Immature natural killer cell (primary cell): ENCODE measurements at regions not wholly inside any gene's neighbourhood (a gene's known extent, or its start where the extent isn't known, plus 50 kb on each side); places are given as distances from the start of the nearest gene placed in this dataset.
"Not testable (repeated sequence)": the region's sequence is repeated elsewhere in the genome, so short reads cannot be mapped to it uniquely, and the experiment has no call there.

Source experiments
- DNase-seq, 3 donors: peaks; one replicate each; pipeline ENCODE4 v3.0.0; 2022; ENCODE audit warnings: mixed read lengths in 1 of 3
- H3K27ac Mint-ChIP-seq, 6 donors: one replicate each; pipeline ENCODE4 v1.8.0; 2020; ENCODE audit warnings: mixed read lengths in 6 of 6, mild to moderate bottlenecking in 5 of 6, inconsistent platforms in 4 of 6, moderate library complexity in 3 of 6
- H3K27me3 Mint-ChIP-seq, 3 donors: one replicate each; pipeline ENCODE4 v1.8.0; 2020 to 2021; ENCODE audit warnings: low read depth in 3 of 3, mild to moderate bottlenecking in 3 of 3, mixed read lengths in 3 of 3, moderate library complexity in 3 of 3, inconsistent platforms in 1 of 3
- H3K36me3 Mint-ChIP-seq, 3 donors: one replicate each; pipeline ENCODE4 v1.8.0; 2020; ENCODE audit warnings: mixed read lengths in 3 of 3, inconsistent platforms in 2 of 3, mild to moderate bottlenecking in 2 of 3
- H3K4me1 Mint-ChIP-seq, 2 donors: one replicate each; pipeline ENCODE4 v1.8.0; 2020; ENCODE audit warnings: inconsistent platforms in 2 of 2, mild to moderate bottlenecking in 2 of 2, mixed read lengths in 2 of 2, moderate library complexity in 1 of 2
- H3K4me3 Mint-ChIP-seq, 5 donors: one replicate each; pipeline ENCODE4 v1.8.0; 2020; ENCODE audit warnings: mild to moderate bottlenecking in 5 of 5, mixed read lengths in 5 of 5, inconsistent platforms in 3 of 5, moderate library complexity in 3 of 5
- H3K9me3 Mint-ChIP-seq, 6 donors: one replicate each; pipeline ENCODE4 v1.8.0; 2020; ENCODE audit warnings: mild to moderate bottlenecking in 6 of 6, mixed read lengths in 6 of 6, inconsistent platforms in 4 of 6, moderate library complexity in 3 of 6

GRCh38 chr18:73324187-73324831 is 456.5 kb upstream of the NETO1 start:
- H3K36me3 Mint-ChIP-seq, DNase-seq, H3K4me1 Mint-ChIP-seq, H3K4me3 Mint-ChIP-seq, H3K27ac Mint-ChIP-seq, H3K27me3 Mint-ChIP-seq: not testable (repeated sequence)
- H3K9me3 Mint-ChIP-seq, result peaks cover 5 to 20% (median 15%) of the 10 kb centered on the region in 6 donors

- no peaks in the 10 kb centered on the region for H3K4me1 Mint-ChIP-seq
- peaks cover 2 to 25% (median 12%) of the 10 kb centered on the region in 6 donors for H3K9me3 Mint-ChIP-seq
- DNase-seq, result no peak
Observed at GRCh38 chr18:73318739-73319479, 451.1 kb upstream of the NETO1 start.

DNA sequence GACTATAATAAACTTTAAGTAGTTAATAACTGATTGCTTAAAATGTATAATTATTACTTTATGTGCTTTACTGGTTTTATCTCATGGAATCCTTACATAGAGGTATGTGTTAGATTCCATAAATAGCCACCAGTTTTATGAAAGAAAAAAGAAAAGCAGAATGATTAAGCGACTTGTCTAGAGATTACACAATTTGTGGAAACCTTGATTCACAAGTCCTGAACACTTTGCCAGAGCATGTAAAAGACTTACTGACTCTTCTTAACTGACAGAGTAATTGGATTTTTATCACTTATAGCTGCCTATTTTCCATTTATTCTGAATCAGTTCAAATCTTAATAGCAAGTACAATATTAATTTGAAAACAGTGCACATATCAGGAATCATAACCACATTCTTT is 448.7 kb upstream of the NETO1 start:
- H3K4me3 Mint-ChIP-seq, result no peak overlapping the region
- peaks cover 0 to 2% (median 0%) of the 10 kb centered on the region in 3 donors for H3K27me3 Mint-ChIP-seq
- no peaks in the 10 kb centered on the region for H3K36me3 Mint-ChIP-seq
- no peak overlapping the region for H3K27ac Mint-ChIP-seq
- H3K4me1 Mint-ChIP-seq, result no peaks in the 10 kb centered on the region
- no peak for DNase-seq
- H3K9me3 Mint-ChIP-seq, result peaks cover 0 to 32% (median 18%) of the 10 kb centered on the region in 6 donors

More at GRCh38 chr18:73318739-73319479, 451.1 kb upstream of the NETO1 start:
- peaks cover 0 to under 1% (median 0%) of the 10 kb centered on the region in 3 donors for H3K27me3 Mint-ChIP-seq
- H3K4me3 Mint-ChIP-seq, result no peak overlapping the region
- no peaks in the 10 kb centered on the region for H3K36me3 Mint-ChIP-seq
- H3K27ac Mint-ChIP-seq, result no peak overlapping the region

- no peaks in the 10 kb centered on the region for H3K4me1 Mint-ChIP-seq
- DNase-seq, result no peak
- no peak overlapping the region for H3K27ac Mint-ChIP-seq
- no peak overlapping the region for H3K4me3 Mint-ChIP-seq
- H3K36me3 Mint-ChIP-seq, result peaks cover 0 to 3% (median 0%) of the 10 kb centered on the region in 3 donors
- peaks cover 0 to 37% (median 22%) of the 10 kb centered on the region in 6 donors for H3K9me3 Mint-ChIP-seq
- H3K27me3 Mint-ChIP-seq, result peaks cover 0 to 2% (median 0%) of the 10 kb centered on the region in 3 donors
Observed at GRCh38 chr18:73315381-73315780, 447.6 kb upstream of the NETO1 start.

- no peak for DNase-seq
- Mint-ChIP-seq H3K4me1 (no peaks in the 10 kb centered on the region), H3K27me3 (peaks cover 0 to 2% (median 0%) of the 10 kb centered on the region in 3 donors), H3K9me3 (peaks cover 0 to 45% (median 16%) of the 10 kb centered on the region in 6 donors), H3K36me3 (peaks cover 0 to 3% (median 0%) of the 10 kb centered on the region in 3 donors), H3K4me3 (no peak overlapping the region), H3K27ac (no peak overlapping the region)
Observed at GRCh38 chr18:73313476-73313875, 445.7 kb upstream of the NETO1 start.

- H3K27ac Mint-ChIP-seq, result no peak overlapping the region
- H3K9me3 Mint-ChIP-seq, result peaks cover 5 to 38% (median 14%) of the 10 kb centered on the region in 6 donors
- H3K4me3 Mint-ChIP-seq, result no peak overlapping the region
- no peak for DNase-seq
- H3K27me3 Mint-ChIP-seq, result peaks cover 0 to 2% (median 1%) of the 10 kb centered on the region in 3 donors
- H3K36me3 Mint-ChIP-seq, result no peaks in the 10 kb centered on the region
- H3K4me1 Mint-ChIP-seq, result no peaks in the 10 kb centered on the region
Observed at GRCh38 chr18:73296686-73297085, 428.9 kb upstream of the NETO1 start.

GRCh38 chr18:73292156-73292555 is 424.4 kb upstream of the NETO1 start:
- no peak for DNase-seq

GRCh38 chr18:73288813-73289212 is 421.0 kb upstream of the NETO1 start:
- no peak overlapping the region for H3K4me3 Mint-ChIP-seq
- peaks cover 7 to 40% (median 12%) of the 10 kb centered on the region in 6 donors for H3K9me3 Mint-ChIP-seq
- H3K27me3 Mint-ChIP-seq, result no peaks in the 10 kb centered on the region
- no peaks in the 10 kb centered on the region for H3K4me1 Mint-ChIP-seq
- H3K36me3 Mint-ChIP-seq, result no peaks in the 10 kb centered on the region
- no peak overlapping the region for H3K27ac Mint-ChIP-seq
- DNase-seq, result no peak

More at GRCh38 chr18:73292156-73292555, 424.4 kb upstream of the NETO1 start:
- Mint-ChIP-seq H3K4me1 (no peaks in the 10 kb centered on the region), H3K27me3 (peaks cover 0 to 2% (median 0%) of the 10 kb centered on the region in 3 donors), H3K9me3 (peaks cover 4 to 38% (median 16%) of the 10 kb centered on the region in 6 donors), H3K36me3 (no peaks in the 10 kb centered on the region), H3K4me3 (no peak overlapping the region), H3K27ac (no peak overlapping the region)

DNA sequence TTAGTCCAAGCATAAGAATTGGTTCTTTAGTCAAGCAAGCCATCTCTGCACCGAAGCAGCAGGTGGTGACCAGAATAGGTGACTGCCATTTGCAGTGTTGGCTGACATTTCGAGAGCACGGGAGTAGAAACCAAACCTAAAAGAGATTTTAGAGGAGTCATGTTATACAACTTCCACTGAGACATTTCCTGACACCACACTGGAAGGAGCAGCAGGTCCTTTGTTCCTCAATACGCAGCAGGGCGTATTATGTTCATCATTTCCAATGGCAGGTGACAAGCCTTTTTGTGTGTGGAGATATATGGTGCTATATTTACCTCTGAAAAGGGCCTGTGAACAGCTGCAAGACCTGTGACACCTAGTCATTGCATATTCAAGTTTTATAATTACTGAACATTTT is 418.8 kb upstream of the NETO1 start:
- H3K9me3 Mint-ChIP-seq, result peaks cover 7 to 41% (median 14%) of the 10 kb centered on the region in 6 donors
- H3K27ac Mint-ChIP-seq, result no peak overlapping the region
- H3K36me3 Mint-ChIP-seq, result no peaks in the 10 kb centered on the region
- no peak overlapping the region for H3K4me3 Mint-ChIP-seq
- no peaks in the 10 kb centered on the region for H3K27me3 Mint-ChIP-seq
- no peaks in the 10 kb centered on the region for H3K4me1 Mint-ChIP-seq
- no peak for DNase-seq

DNA sequence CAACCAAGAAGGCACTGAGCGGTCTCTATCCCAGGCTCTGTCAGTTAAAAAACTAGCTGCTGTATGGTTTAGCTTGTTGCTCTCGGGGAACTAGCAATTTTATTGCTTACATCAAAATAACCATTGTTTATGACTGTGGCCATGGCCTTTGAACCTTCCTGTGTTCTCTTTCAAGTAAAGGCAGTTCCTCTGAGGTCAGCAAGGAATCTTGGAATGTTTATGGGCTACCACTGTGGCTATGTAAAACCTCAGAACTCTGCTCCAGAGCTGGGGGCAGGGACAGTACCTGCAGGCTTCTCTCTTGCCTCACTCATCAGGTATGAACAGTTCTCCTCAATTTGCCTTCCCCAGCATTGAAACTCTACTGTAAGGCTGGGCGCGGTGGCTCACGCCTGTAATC is 416.0 kb upstream of the NETO1 start:
- Mint-ChIP-seq H3K27me3 (no peaks in the 10 kb centered on the region), H3K4me3 (no peak overlapping the region), H3K27ac (no peak overlapping the region), H3K9me3 (peaks cover 12 to 47% (median 19%) of the 10 kb centered on the region in 6 donors), H3K4me1 (no peaks in the 10 kb centered on the region), H3K36me3 (no peaks in the 10 kb centered on the region)
- DNase-seq, result no peak

GRCh38 chr18:73283032-73283431 is 415.2 kb upstream of the NETO1 start:
- DNase-seq, result no peak
- Mint-ChIP-seq H3K4me1 (no peaks in the 10 kb centered on the region), H3K27me3 (no peaks in the 10 kb centered on the region), H3K4me3 (no peak overlapping the region), H3K27ac (no peak overlapping the region), H3K36me3 (no peaks in the 10 kb centered on the region), H3K9me3 (peaks cover 10 to 47% (median 20%) of the 10 kb centered on the region in 6 donors)

GRCh38 chr18:73279498-73279897 is 411.7 kb upstream of the NETO1 start:
- Mint-ChIP-seq H3K27ac (no peak overlapping the region), H3K4me3 (no peak overlapping the region), H3K4me1 (no peaks in the 10 kb centered on the region), H3K36me3 (no peaks in the 10 kb centered on the region), H3K9me3 (peaks cover 6 to 44% (median 20%) of the 10 kb centered on the region in 6 donors), H3K27me3 (no peaks in the 10 kb centered on the region)
- no peak for DNase-seq

DNA sequence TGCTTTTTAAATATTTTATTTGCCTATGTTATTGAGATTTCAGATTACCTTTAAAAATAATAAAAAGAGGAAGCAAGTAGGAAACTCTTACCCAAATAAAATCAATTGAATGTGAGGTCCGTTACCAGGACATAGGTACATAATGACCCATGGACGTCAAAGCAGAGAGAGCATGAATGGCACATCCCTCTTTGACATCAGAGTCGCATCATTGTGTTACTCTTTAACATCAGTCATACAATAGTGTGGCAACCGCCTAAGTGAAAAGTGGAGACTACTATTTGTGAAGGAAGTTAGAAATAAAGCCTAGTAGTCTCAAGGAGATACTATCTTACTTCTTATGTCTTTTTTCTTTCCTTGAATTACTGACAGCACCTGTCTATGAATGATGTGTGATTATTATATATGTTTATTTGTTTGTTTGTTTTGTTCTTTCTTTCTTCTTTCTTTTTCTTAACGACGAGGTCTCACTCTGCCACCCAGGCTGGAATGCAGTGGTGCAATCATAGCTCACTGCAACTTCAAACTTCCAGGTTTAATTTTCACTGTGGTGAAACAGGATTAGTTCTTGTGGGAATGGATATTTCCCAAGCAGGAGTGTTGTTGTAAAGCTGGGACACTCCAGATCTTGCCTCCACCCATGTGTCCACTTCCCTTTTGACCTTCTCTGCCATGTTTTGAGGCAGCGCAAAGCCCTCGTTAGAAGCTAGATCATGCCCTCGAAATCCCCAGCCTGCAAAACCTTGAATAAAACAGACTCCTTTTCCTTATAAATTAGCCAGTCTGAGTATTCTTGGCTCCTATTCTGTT is 407.2 kb upstream of the NETO1 start:
- H3K27ac Mint-ChIP-seq, result no peak overlapping the region
- H3K9me3 Mint-ChIP-seq, result peaks cover 4 to 32% (median 19%) of the 10 kb centered on the region in 6 donors
- H3K27me3 Mint-ChIP-seq, result no peaks in the 10 kb centered on the region
- no peaks in the 10 kb centered on the region for H3K36me3 Mint-ChIP-seq
- no peak for DNase-seq
- H3K4me3 Mint-ChIP-seq, result no peak overlapping the region
- H3K4me1 Mint-ChIP-seq, result no peaks in the 10 kb centered on the region
